IMR-90 (cell line): ENCODE measurements at regions not wholly inside any gene's neighbourhood (a gene's known extent, or its start where the extent isn't known, plus 50 kb on each side); places are given as distances from the start of the nearest gene placed in this dataset.

ENCODE experiments used
- BHLHE40 ChIP-seq: fragments of 150-350 bp; IDR thresholded peaks from 2 replicates; pipeline ENCODE4 v1.6.1; 2016; ENCODE audit warnings: mild to moderate bottlenecking, low read depth, low read length
- CEBPB ChIP-seq: IDR thresholded peaks from 2 replicates; pipeline ENCODE4 v1.6.1; 2012; ENCODE audit warnings: low read depth, low read length, improper control_type of control experiment
- CTCF ChIP-seq: conservative IDR thresholded peaks from 2 replicates; pipeline ENCODE4 v1.5.1; 2012; ENCODE audit warnings: mild to moderate bottlenecking, low read depth, low read length, improper control_type of control experiment
- ELK1 ChIP-seq: fragments of 150-350 bp; IDR thresholded peaks from 2 replicates; pipeline ENCODE4 v1.6.1; 2016; ENCODE audit warnings: low read depth, mild to moderate bottlenecking, low read length, moderate library complexity, borderline replicate concordance
- FOS ChIP-seq: fragments of 150-350 bp; IDR thresholded peaks from 2 replicates; pipeline ENCODE4 v1.6.1; 2016; ENCODE audit warnings: low read depth, low read length
- MAFK ChIP-seq: IDR thresholded peaks from 2 replicates; pipeline ENCODE4 v1.6.1; 2012; ENCODE audit warnings: low read depth, low read length, improper control_type of control experiment
- MAZ ChIP-seq: IDR thresholded peaks from 2 replicates; pipeline ENCODE4 v1.6.1; 2012; ENCODE audit warnings: low read depth, mild to moderate bottlenecking, low read length, improper control_type of control experiment, moderate library complexity, borderline replicate concordance
- MXI1 ChIP-seq: IDR thresholded peaks from 2 replicates; pipeline ENCODE4 v1.6.1; 2012; ENCODE audit warnings: low read depth, mild to moderate bottlenecking, low read length, moderate library complexity, borderline replicate concordance
- POLR2A ChIP-seq: IDR thresholded peaks from 2 replicates; pipeline ENCODE4 v1.6.1; 2012; ENCODE audit warnings: mild to moderate bottlenecking, low read depth, low read length
- RAD21 ChIP-seq: IDR thresholded peaks from 2 replicates; pipeline ENCODE4 v1.6.1; 2012; ENCODE audit warnings: low read length, improper control_type of control experiment
- RCOR1 ChIP-seq: IDR thresholded peaks from 2 replicates; pipeline ENCODE4 v1.6.1; 2012; ENCODE audit warnings: mild to moderate bottlenecking, low read length, improper control_type of control experiment; ENCODE audit not compliant: insufficient replicate concordance
- RFX5 ChIP-seq: IDR thresholded peaks from 2 replicates; pipeline ENCODE4 v1.8.0; 2012; ENCODE audit warnings: low read depth, mild to moderate bottlenecking, low read length, moderate library complexity
- SMC3 ChIP-seq: fragments of 150-350 bp; IDR thresholded peaks from 2 replicates; pipeline ENCODE4 v1.6.1; 2016; ENCODE audit warnings: low read depth, mild to moderate bottlenecking, antibody characterized with exemption, low read length, moderate library complexity
- USF2 ChIP-seq: fragments of 150-350 bp; IDR thresholded peaks from 2 replicates; pipeline ENCODE4 v1.6.1; 2017; ENCODE audit warnings: mild to moderate bottlenecking, antibody characterized with exemption, low read length, low read depth

GRCh38 chr2:234615643-234616356 is 118.9 kb upstream of the ARL4C start:
- no peak for TF ChIP-seq CTCF
- TF ChIP-seq POLR2A, result no peak
- TF ChIP-seq USF2, result no peak
- no peak for TF ChIP-seq RFX5
- TF ChIP-seq RCOR1, result no peak
- TF ChIP-seq ELK1, result no peak
- TF ChIP-seq RAD21, result no peak
- no peak for TF ChIP-seq BHLHE40
- no peak for TF ChIP-seq MAFK
- TF ChIP-seq CEBPB, result no peak
- TF ChIP-seq FOS, result no peak
- no peak for TF ChIP-seq MAZ
- no peak for TF ChIP-seq MXI1
- no peak for TF ChIP-seq SMC3
